ENCODE measurements at regions not wholly inside any gene's neighbourhood (a gene's known extent, or its start where the extent isn't known, plus 50 kb on each side); places are given as distances from the start of the nearest gene placed in this dataset.

- no peak overlapping the region for H3K4me3 ChIP-seq (ENCODE audit: low read depth, low read length)
- no peak overlapping the region for H3K9ac ChIP-seq (ENCODE audit: low read depth, low read length)
- peaks cover 10% of the 10 kb centered on the region; the same call in 1 of the 2 replicates for H3K4me1 ChIP-seq (ENCODE audit: control insufficient read depth, insufficient read depth, low read length)
- no peaks in the 10 kb centered on the region for H3K36me3 ChIP-seq (ENCODE audit: control insufficient read depth, insufficient read depth, low read length)
- H3K27me3 ChIP-seq (ENCODE audit: control insufficient read depth, insufficient read depth, low read length), result no peaks in the 10 kb centered on the region
- no peaks in the 10 kb centered on the region for H3K9me3 ChIP-seq (ENCODE audit: control insufficient read depth, insufficient read depth, low read length)
- H3K27ac ChIP-seq (ENCODE audit: low read depth, low read length), result no peak overlapping the region
These were observed 324.3 kb upstream of the IRX4 start for GRCh38 chr5:2207109-2207399.

- H3K36me3 ChIP-seq (ENCODE audit: control insufficient read depth, insufficient read depth, low read length), result no peaks in the 10 kb centered on the region
- H3K9me3 ChIP-seq (ENCODE audit: control insufficient read depth, insufficient read depth, low read length), result no peaks in the 10 kb centered on the region
- no peak overlapping the region for H3K27ac ChIP-seq (ENCODE audit: low read depth, low read length)
- H3K27me3 ChIP-seq (ENCODE audit: control insufficient read depth, insufficient read depth, low read length), result no peaks in the 10 kb centered on the region
- H3K4me1 ChIP-seq (ENCODE audit: control insufficient read depth, insufficient read depth, low read length), result peaks cover 10% of the 10 kb centered on the region; the same call in 1 of the 2 replicates
- no peak overlapping the region for H3K9ac ChIP-seq (ENCODE audit: low read depth, low read length)
- H3K4me3 ChIP-seq (ENCODE audit: low read depth, low read length), result no peak overlapping the region
These were observed 323.8 kb upstream of the IRX4 start for GRCh38 chr5:2206293-2207108.

GRCh38 chr5:2205596-2206226 is 323.0 kb upstream of the IRX4 start:
- H3K9me3 ChIP-seq (ENCODE audit: control insufficient read depth, insufficient read depth, low read length), result no peaks in the 10 kb centered on the region
- H3K27me3 ChIP-seq (ENCODE audit: control insufficient read depth, insufficient read depth, low read length), result no peaks in the 10 kb centered on the region
- H3K4me3 ChIP-seq (ENCODE audit: low read depth, low read length), result no peak overlapping the region
- H3K36me3 ChIP-seq (ENCODE audit: control insufficient read depth, insufficient read depth, low read length), result no peaks in the 10 kb centered on the region
- no peak overlapping the region for H3K27ac ChIP-seq (ENCODE audit: low read depth, low read length)
- H3K9ac ChIP-seq (ENCODE audit: low read depth, low read length), result no peak overlapping the region
- H3K4me1 ChIP-seq (ENCODE audit: control insufficient read depth, insufficient read depth, low read length), result peaks cover 10% of the 10 kb centered on the region; the same call in 1 of the 2 replicates

- no peak overlapping the region for H3K4me3 ChIP-seq (ENCODE audit: low read depth, low read length)
- no peaks in the 10 kb centered on the region for H3K36me3 ChIP-seq (ENCODE audit: control insufficient read depth, insufficient read depth, low read length)
- no peak overlapping the region for H3K9ac ChIP-seq (ENCODE audit: low read depth, low read length)
- no peaks in the 10 kb centered on the region for H3K27me3 ChIP-seq (ENCODE audit: control insufficient read depth, insufficient read depth, low read length)
- no peaks in the 10 kb centered on the region for H3K9me3 ChIP-seq (ENCODE audit: control insufficient read depth, insufficient read depth, low read length)
- peaks cover 10% of the 10 kb centered on the region; the same call in 1 of the 2 replicates for H3K4me1 ChIP-seq (ENCODE audit: control insufficient read depth, insufficient read depth, low read length)
- no peak overlapping the region for H3K27ac ChIP-seq (ENCODE audit: low read depth, low read length)
These were observed 322.5 kb upstream of the IRX4 start for GRCh38 chr5:2205185-2205585.

GRCh38 chr5:2204366-2205184 is 321.9 kb upstream of the IRX4 start:
- peaks cover 10% of the 10 kb centered on the region; the same call in 1 of the 2 replicates for H3K4me1 ChIP-seq (ENCODE audit: control insufficient read depth, insufficient read depth, low read length)
- H3K9me3 ChIP-seq (ENCODE audit: control insufficient read depth, insufficient read depth, low read length), result no peaks in the 10 kb centered on the region
- no peaks in the 10 kb centered on the region for H3K27me3 ChIP-seq (ENCODE audit: control insufficient read depth, insufficient read depth, low read length)
- no peak overlapping the region for H3K27ac ChIP-seq (ENCODE audit: low read depth, low read length)
- H3K36me3 ChIP-seq (ENCODE audit: control insufficient read depth, insufficient read depth, low read length), result no peaks in the 10 kb centered on the region
- H3K4me3 ChIP-seq (ENCODE audit: low read depth, low read length), result no peak overlapping the region
- H3K9ac ChIP-seq (ENCODE audit: low read depth, low read length), result no peak overlapping the region

- H3K4me1 ChIP-seq (ENCODE audit: control insufficient read depth, insufficient read depth, low read length), result peaks cover 10% of the 10 kb centered on the region; the same call in 1 of the 2 replicates
- H3K9me3 ChIP-seq (ENCODE audit: control insufficient read depth, insufficient read depth, low read length), result no peaks in the 10 kb centered on the region
- no peak overlapping the region for H3K4me3 ChIP-seq (ENCODE audit: low read depth, low read length)
- H3K36me3 ChIP-seq (ENCODE audit: control insufficient read depth, insufficient read depth, low read length), result no peaks in the 10 kb centered on the region
- no peak overlapping the region for H3K9ac ChIP-seq (ENCODE audit: low read depth, low read length)
- no peaks in the 10 kb centered on the region for H3K27me3 ChIP-seq (ENCODE audit: control insufficient read depth, insufficient read depth, low read length)
- no peak overlapping the region for H3K27ac ChIP-seq (ENCODE audit: low read depth, low read length)
These were observed 321.0 kb upstream of the IRX4 start for GRCh38 chr5:2203774-2204173.

- Histone ChIP-seq H3K9me3 (ENCODE audit: control insufficient read depth, insufficient read depth, low read length) (no peaks in the 10 kb centered on the region), H3K27me3 (ENCODE audit: control insufficient read depth, insufficient read depth, low read length) (no peaks in the 10 kb centered on the region)
These were observed 319.1 kb upstream of the IRX4 start for GRCh38 chr5:2201832-2202231.

GRCh38 chr5:2201421-2201820 is 318.7 kb upstream of the IRX4 start:
- Histone ChIP-seq H3K9me3 (ENCODE audit: control insufficient read depth, insufficient read depth, low read length) (no peaks in the 10 kb centered on the region), H3K27me3 (ENCODE audit: control insufficient read depth, insufficient read depth, low read length) (no peaks in the 10 kb centered on the region), H3K9ac (ENCODE audit: low read depth, low read length) (no peak overlapping the region), H3K36me3 (ENCODE audit: control insufficient read depth, insufficient read depth, low read length) (no peaks in the 10 kb centered on the region), H3K4me3 (ENCODE audit: low read depth, low read length) (no peak overlapping the region), H3K4me1 (ENCODE audit: control insufficient read depth, insufficient read depth, low read length) (peaks cover 10% of the 10 kb centered on the region; the same call in 1 of the 2 replicates), H3K27ac (ENCODE audit: low read depth, low read length) (no peak overlapping the region)

More at GRCh38 chr5:2201832-2202231, 319.1 kb upstream of the IRX4 start:
- H3K4me3 ChIP-seq (ENCODE audit: low read depth, low read length), result no peak overlapping the region
- no peak overlapping the region for H3K27ac ChIP-seq (ENCODE audit: low read depth, low read length)
- H3K9ac ChIP-seq (ENCODE audit: low read depth, low read length), result no peak overlapping the region
- H3K4me1 ChIP-seq (ENCODE audit: control insufficient read depth, insufficient read depth, low read length), result peaks cover 10% of the 10 kb centered on the region; the same call in 1 of the 2 replicates
- H3K36me3 ChIP-seq (ENCODE audit: control insufficient read depth, insufficient read depth, low read length), result no peaks in the 10 kb centered on the region

GRCh38 chr5:2201011-2201410 is 318.3 kb upstream of the IRX4 start:
- no peak overlapping the region for H3K4me3 ChIP-seq (ENCODE audit: low read depth, low read length)
- H3K9ac ChIP-seq (ENCODE audit: low read depth, low read length), result no peak overlapping the region
- H3K9me3 ChIP-seq (ENCODE audit: control insufficient read depth, insufficient read depth, low read length), result no peaks in the 10 kb centered on the region
- H3K27me3 ChIP-seq (ENCODE audit: control insufficient read depth, insufficient read depth, low read length), result no peaks in the 10 kb centered on the region
- H3K36me3 ChIP-seq (ENCODE audit: control insufficient read depth, insufficient read depth, low read length), result no peaks in the 10 kb centered on the region
- H3K27ac ChIP-seq (ENCODE audit: low read depth, low read length), result no peak overlapping the region
- peaks cover 7% of the 10 kb centered on the region; the same call in 1 of the 2 replicates for H3K4me1 ChIP-seq (ENCODE audit: control insufficient read depth, insufficient read depth, low read length)

- Histone ChIP-seq H3K36me3 (ENCODE audit: control insufficient read depth, insufficient read depth, low read length) (no peaks in the 10 kb centered on the region), H3K27ac (ENCODE audit: low read depth, low read length) (no peak overlapping the region), H3K4me1 (ENCODE audit: control insufficient read depth, insufficient read depth, low read length) (peaks cover 5% of the 10 kb centered on the region; the same call in 1 of the 2 replicates), H3K4me3 (ENCODE audit: low read depth, low read length) (no peak overlapping the region), H3K9me3 (ENCODE audit: control insufficient read depth, insufficient read depth, low read length) (no peaks in the 10 kb centered on the region), H3K9ac (ENCODE audit: low read depth, low read length) (no peak overlapping the region), H3K27me3 (ENCODE audit: control insufficient read depth, insufficient read depth, low read length) (no peaks in the 10 kb centered on the region)
These were observed 317.7 kb upstream of the IRX4 start for GRCh38 chr5:2200261-2200950.
